ENCODE measurements at regions not wholly inside any gene's neighbourhood (a gene's known extent, or its start where the extent isn't known, plus 50 kb on each side); places are given as distances from the start of the nearest gene placed in this dataset.

GRCh38 chr2:223123855-223124610, 72.0 kb downstream of the KCNE4 start:
- H3K9me3 ChIP-seq (ENCODE audit: control insufficient read depth, low read length), result no peaks in the 10 kb centered on the region
- 91% methylated on average over 6 of the region's 6 CpGs for WGBS, 2 donors
- intact Hi-C loops (cut with DNase I), result no loop called here

GRCh38 chr2:223141606-223142005, 89.6 kb downstream of the KCNE4 start:
- intact Hi-C loops (cut with DNase I), result no loop called here
- H3K9me3 ChIP-seq (ENCODE audit: control insufficient read depth, low read length), result no peaks in the 10 kb centered on the region
- no peaks in the 10 kb centered on the region for H3K4me1 ChIP-seq (ENCODE audit: control insufficient read depth in 1 of 2, insufficient read depth in 2 of 2, low read length in 2 of 2)
- WGBS, 2 donors, result 48 to 55% methylated on average over 4 of the region's 4 CpGs
- DNase-seq, result no peak
- no peak overlapping the region for H3K27ac ChIP-seq (ENCODE audit: low read depth in 1 of 2, low read length in 2 of 2)
- H3K36me3 ChIP-seq (ENCODE audit: control insufficient read depth in 1 of 2, insufficient read depth in 2 of 2, low read length in 1 of 2), result no peaks in the 10 kb centered on the region
- no peaks in the 10 kb centered on the region for H3K27me3 ChIP-seq (ENCODE audit: control insufficient read depth in 1 of 2, insufficient read depth in 2 of 2, low read length in 1 of 2)
- H3K4me3 ChIP-seq (ENCODE audit: low read length in 2 of 2), result no peak overlapping the region
- ATAC-seq (ENCODE audit: low FRiP score), result no peak

More at GRCh38 chr2:223123855-223124610, 72.0 kb downstream of the KCNE4 start:
- no peak overlapping the region for H3K4me3 ChIP-seq (ENCODE audit: low read length in 2 of 2)
- DNase-seq (no peak), ATAC-seq (ENCODE audit: low FRiP score) (no peak)
- no peak overlapping the region for H3K27ac ChIP-seq (ENCODE audit: low read depth in 1 of 2, low read length in 2 of 2)
- no peaks in the 10 kb centered on the region for H3K4me1 ChIP-seq (ENCODE audit: control insufficient read depth in 1 of 2, insufficient read depth in 2 of 2, low read length in 2 of 2)
- no peaks in the 10 kb centered on the region for H3K27me3 ChIP-seq (ENCODE audit: control insufficient read depth in 1 of 2, insufficient read depth in 2 of 2, low read length in 1 of 2)
- H3K36me3 ChIP-seq (ENCODE audit: control insufficient read depth in 1 of 2, insufficient read depth in 2 of 2, low read length in 1 of 2), result no peaks in the 10 kb centered on the region

GRCh38 chr2:223142118-223142517, 90.1 kb downstream of the KCNE4 start:
- Histone ChIP-seq H3K27ac (ENCODE audit: low read depth in 1 of 2, low read length in 2 of 2) (no peak overlapping the region), H3K27me3 (ENCODE audit: control insufficient read depth in 1 of 2, insufficient read depth in 2 of 2, low read length in 1 of 2) (no peaks in the 10 kb centered on the region), H3K36me3 (ENCODE audit: control insufficient read depth in 1 of 2, insufficient read depth in 2 of 2, low read length in 1 of 2) (no peaks in the 10 kb centered on the region), H3K4me1 (ENCODE audit: control insufficient read depth in 1 of 2, insufficient read depth in 2 of 2, low read length in 2 of 2) (no peaks in the 10 kb centered on the region), H3K9me3 (ENCODE audit: control insufficient read depth, low read length) (no peaks in the 10 kb centered on the region), H3K4me3 (ENCODE audit: low read length in 2 of 2) (no peak overlapping the region)
- WGBS, 2 donors, result 73 to 79% methylated on average over 7 of the region's 7 CpGs
- intact Hi-C loops (cut with DNase I), result no loop called here
- ATAC-seq (ENCODE audit: low FRiP score) (no peak), DNase-seq (no peak)

GRCh38 chr2:223147431-223147830, 95.4 kb downstream of the KCNE4 start:
- peaks cover 4% of the 10 kb centered on the region for H3K9me3 ChIP-seq (ENCODE audit: control insufficient read depth, low read length)
- 85 to 89% methylated on average over 3 of the region's 3 CpGs for WGBS, 2 donors
- no peaks in the 10 kb centered on the region for H3K36me3 ChIP-seq (ENCODE audit: control insufficient read depth in 1 of 2, insufficient read depth in 2 of 2, low read length in 1 of 2)
- DNase-seq, result no peak
- H3K27ac ChIP-seq (ENCODE audit: low read depth in 1 of 2, low read length in 2 of 2), result no peak overlapping the region
- no peak overlapping the region for H3K4me3 ChIP-seq (ENCODE audit: low read length in 2 of 2)
- H3K27me3 ChIP-seq (ENCODE audit: control insufficient read depth in 1 of 2, insufficient read depth in 2 of 2, low read length in 1 of 2), result no peaks in the 10 kb centered on the region
- no peak for ATAC-seq (ENCODE audit: low FRiP score)
- intact Hi-C loops (cut with DNase I), result no loop called here
- no peaks in the 10 kb centered on the region for H3K4me1 ChIP-seq (ENCODE audit: control insufficient read depth in 1 of 2, insufficient read depth in 2 of 2, low read length in 2 of 2)

GRCh38 chr2:223148516-223148915, 96.5 kb downstream of the KCNE4 start:
- Histone ChIP-seq H3K27ac (ENCODE audit: low read depth in 1 of 2, low read length in 2 of 2) (no peak overlapping the region), H3K4me1 (ENCODE audit: control insufficient read depth in 1 of 2, insufficient read depth in 2 of 2, low read length in 2 of 2) (no peaks in the 10 kb centered on the region), H3K9me3 (ENCODE audit: control insufficient read depth, low read length) (peaks cover 4% of the 10 kb centered on the region), H3K4me3 (ENCODE audit: low read length in 2 of 2) (no peak overlapping the region), H3K27me3 (ENCODE audit: control insufficient read depth in 1 of 2, insufficient read depth in 2 of 2, low read length in 1 of 2) (no peaks in the 10 kb centered on the region), H3K36me3 (ENCODE audit: control insufficient read depth in 1 of 2, insufficient read depth in 2 of 2, low read length in 1 of 2) (no peaks in the 10 kb centered on the region)
- DNase-seq (no peak), ATAC-seq (ENCODE audit: low FRiP score) (no peak)
- intact Hi-C loops (cut with DNase I), result no loop called here
- WGBS, 2 donors, result 71 to 80% methylated on average over 3 of the region's 3 CpGs

GRCh38 chr2:223155956-223156355, 104.0 kb downstream of the KCNE4 start:
- intact Hi-C loops (cut with DNase I), result no loop called here
- no peaks in the 10 kb centered on the region for H3K9me3 ChIP-seq (ENCODE audit: control insufficient read depth, low read length)
- no peaks in the 10 kb centered on the region for H3K36me3 ChIP-seq (ENCODE audit: control insufficient read depth in 1 of 2, insufficient read depth in 2 of 2, low read length in 1 of 2)
- H3K27me3 ChIP-seq (ENCODE audit: control insufficient read depth in 1 of 2, insufficient read depth in 2 of 2, low read length in 1 of 2), result no peaks in the 10 kb centered on the region
- no peak overlapping the region for H3K4me3 ChIP-seq (ENCODE audit: low read length in 2 of 2)
- H3K4me1 ChIP-seq (ENCODE audit: control insufficient read depth in 1 of 2, insufficient read depth in 2 of 2, low read length in 2 of 2), result no peaks in the 10 kb centered on the region
- no peak overlapping the region for H3K27ac ChIP-seq (ENCODE audit: low read depth in 1 of 2, low read length in 2 of 2)
- ATAC-seq (ENCODE audit: low FRiP score) (no peak), DNase-seq (no peak)

GRCh38 chr2:223161873-223162458, 110.0 kb downstream of the KCNE4 start:
- H3K36me3 ChIP-seq (ENCODE audit: control insufficient read depth in 1 of 2, insufficient read depth in 2 of 2, low read length in 1 of 2), result no peaks in the 10 kb centered on the region
- intact Hi-C loops (cut with DNase I), result no loop called here
- no peak overlapping the region for H3K27ac ChIP-seq (ENCODE audit: low read depth in 1 of 2, low read length in 2 of 2)
- DNase-seq, result no peak
- no peak for ATAC-seq (ENCODE audit: low FRiP score)
- WGBS, 2 donors, result 88 to 91% methylated on average over 8 of the region's 8 CpGs
- H3K4me3 ChIP-seq (ENCODE audit: low read length in 2 of 2), result no peak overlapping the region
- no peaks in the 10 kb centered on the region for H3K27me3 ChIP-seq (ENCODE audit: control insufficient read depth in 1 of 2, insufficient read depth in 2 of 2, low read length in 1 of 2)
- H3K4me1 ChIP-seq (ENCODE audit: control insufficient read depth in 1 of 2, insufficient read depth in 2 of 2, low read length in 2 of 2), result no peaks in the 10 kb centered on the region
- no peaks in the 10 kb centered on the region for H3K9me3 ChIP-seq (ENCODE audit: control insufficient read depth, low read length)

GRCh38 chr2:223165423-223166214, 113.6 kb downstream of the KCNE4 start:
- no peaks in the 10 kb centered on the region for H3K27me3 ChIP-seq (ENCODE audit: control insufficient read depth in 1 of 2, insufficient read depth in 2 of 2, low read length in 1 of 2)
- WGBS, 2 donors, result 95 to 97% methylated on average over 2 of the region's 2 CpGs
- intact Hi-C loops (cut with DNase I), result no loop called here
- no peaks in the 10 kb centered on the region for H3K4me1 ChIP-seq (ENCODE audit: control insufficient read depth in 1 of 2, insufficient read depth in 2 of 2, low read length in 2 of 2)
- no peak overlapping the region for H3K4me3 ChIP-seq (ENCODE audit: low read length in 2 of 2)
- no peaks in the 10 kb centered on the region for H3K36me3 ChIP-seq (ENCODE audit: control insufficient read depth in 1 of 2, insufficient read depth in 2 of 2, low read length in 1 of 2)
- H3K9me3 ChIP-seq (ENCODE audit: control insufficient read depth, low read length), result no peaks in the 10 kb centered on the region
- no peak for DNase-seq
- ATAC-seq (ENCODE audit: low FRiP score), result no peak
- no peak overlapping the region for H3K27ac ChIP-seq (ENCODE audit: low read depth in 1 of 2, low read length in 2 of 2)

GRCh38 chr2:223166215-223166493, 114.2 kb downstream of the KCNE4 start:
- H3K27me3 ChIP-seq (ENCODE audit: control insufficient read depth in 1 of 2, insufficient read depth in 2 of 2, low read length in 1 of 2), result no peaks in the 10 kb centered on the region
- no peaks in the 10 kb centered on the region for H3K4me1 ChIP-seq (ENCODE audit: control insufficient read depth in 1 of 2, insufficient read depth in 2 of 2, low read length in 2 of 2)
- intact Hi-C loops (cut with DNase I), result no loop called here
- DNase-seq (no peak), ATAC-seq (ENCODE audit: low FRiP score) (no peak)
- H3K36me3 ChIP-seq (ENCODE audit: control insufficient read depth in 1 of 2, insufficient read depth in 2 of 2, low read length in 1 of 2), result no peaks in the 10 kb centered on the region
- no peak overlapping the region for H3K27ac ChIP-seq (ENCODE audit: low read depth in 1 of 2, low read length in 2 of 2)
- H3K9me3 ChIP-seq (ENCODE audit: control insufficient read depth, low read length), result no peaks in the 10 kb centered on the region
- H3K4me3 ChIP-seq (ENCODE audit: low read length in 2 of 2), result no peak overlapping the region
